C4-2B (cell line): ENCODE measurements at regions not wholly inside any gene's neighbourhood (a gene's known extent, or its start where the extent isn't known, plus 50 kb on each side); places are given as distances from the start of the nearest gene placed in this dataset.

Source experiments
- H3K27ac ChIP-seq: fragments of 450-650 bp; 2 replicates; pipeline ENCODE4 v1.5.1; 2017
- CTCF ChIP-seq: fragments of 450-650 bp; conservative IDR thresholded peaks from 2 replicates; pipeline ENCODE4 v1.5.1; 2017; ENCODE audit warnings: mild to moderate bottlenecking
- ZFX ChIP-seq: fragments of 450-650 bp; IDR thresholded peaks from 2 replicates; pipeline ENCODE4 v1.6.1; 2017

GRCh38 chr3:31142139-31142538 is 247.7 kb upstream of the GADL1 start:
- no peak overlapping the region for H3K27ac ChIP-seq
- TF ChIP-seq ZFX: no peak
- TF ChIP-seq CTCF: no peak

- no peak overlapping the region for H3K27ac ChIP-seq
These were observed 248.1 kb upstream of the GADL1 start for GRCh38 chr3:31142543-31142942.

GRCh38 chr3:31145062-31145461 is 250.6 kb upstream of the GADL1 start:
- H3K27ac ChIP-seq: no peak overlapping the region
- no peak for TF ChIP-seq ZFX
- TF ChIP-seq CTCF: no peak

More at GRCh38 chr3:31142543-31142942, 248.1 kb upstream of the GADL1 start:
- TF ChIP-seq ZFX: no peak

- TF ChIP-seq ZFX (no peak), CTCF (no peak)
- no peak overlapping the region for H3K27ac ChIP-seq
These were observed 253.1 kb upstream of the GADL1 start for GRCh38 chr3:31147550-31147949.

- no peak overlapping the region for H3K27ac ChIP-seq
- TF ChIP-seq ZFX (no peak), CTCF (no peak; the same call in 1 of the 2 replicates)
These were observed 262.7 kb upstream of the GADL1 start for GRCh38 chr3:31157047-31157694.

- TF ChIP-seq CTCF (no peak), ZFX (no peak)
These were observed 263.6 kb upstream of the GADL1 start for GRCh38 chr3:31157893-31158620.

GRCh38 chr3:31159331-31160039 is 265.0 kb upstream of the GADL1 start:
- no peak overlapping the region for H3K27ac ChIP-seq
- no peak for TF ChIP-seq CTCF
- no peak for TF ChIP-seq ZFX

More at GRCh38 chr3:31157893-31158620, 263.6 kb upstream of the GADL1 start:
- H3K27ac ChIP-seq: no peak overlapping the region
